ENCODE measurements at regions not wholly inside any gene's neighbourhood (a gene's known extent, or its start where the extent isn't known, plus 50 kb on each side); places are given as distances from the start of the nearest gene placed in this dataset.
A peak's percentile ranks its signal among the peaks of the same experiment; 100 is the strongest.

DNA sequence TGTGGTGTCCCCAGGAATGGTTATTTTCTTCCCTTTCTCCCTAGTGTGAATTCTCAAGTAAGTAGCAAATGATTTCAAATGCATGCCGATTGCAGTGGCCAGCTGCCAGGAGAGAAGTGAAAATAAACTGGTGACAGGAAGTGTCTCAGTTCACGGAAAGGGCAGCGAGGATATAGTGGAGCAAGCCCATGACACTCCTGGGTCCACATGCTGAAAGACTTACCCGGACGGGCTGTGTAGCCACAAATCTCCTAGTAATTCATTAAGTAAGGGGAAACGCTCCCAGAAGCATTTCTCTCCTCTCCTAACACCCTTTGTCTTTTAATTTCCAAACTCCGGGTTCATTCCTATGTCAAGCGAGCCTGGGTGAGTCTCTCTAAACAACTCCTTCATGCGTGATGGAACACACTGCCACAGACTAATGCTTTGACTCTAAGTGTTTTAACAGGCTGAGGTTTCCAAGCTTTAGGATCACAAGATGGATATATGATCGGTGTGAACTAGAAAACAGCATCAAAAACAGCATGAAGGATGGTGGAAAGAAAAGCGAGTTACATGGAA, 125.6 kb downstream of the CYP26A1 start (continued):
- TF ChIP-seq ZBTB20 (tag by site-specific recombination; IDR thresholded peaks at IDR 0.05) (peak; percentile 66), ZNF292 (tag by site-specific recombination; IDR thresholded peaks at IDR 0.05; ENCODE audit: borderline replicate concordance, low read depth) (no peak)

DNA sequence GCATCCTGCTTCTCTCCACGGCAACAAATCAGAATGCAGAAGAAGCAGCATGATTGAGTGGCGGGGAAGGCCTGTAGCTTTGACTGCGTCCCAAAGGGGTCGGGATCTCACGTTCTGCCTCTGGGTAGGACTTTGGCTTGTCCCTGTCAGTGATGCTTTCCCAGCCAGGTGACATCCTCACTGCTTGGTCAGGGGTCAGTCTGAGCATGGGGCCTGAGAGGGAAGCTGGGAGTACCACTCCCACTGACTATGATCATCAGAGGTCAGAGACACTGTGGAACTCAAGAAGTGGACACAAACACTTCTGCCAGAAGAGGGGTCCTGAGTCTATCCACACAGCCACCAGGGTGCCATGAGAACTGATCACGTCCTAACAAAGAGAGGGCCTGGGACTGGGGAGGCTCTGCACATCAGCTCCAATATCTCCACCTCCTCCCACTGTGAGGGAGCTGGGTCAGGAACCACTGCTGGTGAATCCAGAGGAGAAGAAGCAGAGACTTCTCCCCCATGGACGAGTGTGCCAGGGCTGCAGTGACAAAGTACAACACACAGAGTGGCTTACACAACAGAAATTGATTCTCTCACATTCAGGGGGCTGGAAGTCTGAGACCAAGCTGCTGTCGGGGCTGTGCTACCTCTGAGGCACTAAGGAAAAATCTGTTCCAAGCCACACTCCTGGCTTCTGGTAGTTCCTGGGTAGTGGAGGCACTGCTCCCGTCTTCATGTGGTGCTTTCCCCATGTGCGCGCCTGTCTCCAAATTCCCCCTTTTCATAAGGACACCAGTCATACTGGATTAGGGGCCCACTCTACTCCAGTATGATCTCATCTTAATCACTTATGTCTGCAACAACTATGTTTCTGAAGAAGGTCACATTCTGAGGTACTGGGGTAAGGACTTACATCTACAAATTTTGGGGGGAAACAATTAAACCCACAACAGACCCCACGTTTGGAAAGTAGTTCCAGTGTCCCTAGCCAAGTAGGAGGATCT, 131.1 kb downstream of the CYP26A1 start:
- CTCF ChIA-PET: interaction anchor here (0.6 kb wide), 1 partner anchor 201 kb away, joined by 3 read pairs; no protein-coding TSS in a partner anchor

DNA sequence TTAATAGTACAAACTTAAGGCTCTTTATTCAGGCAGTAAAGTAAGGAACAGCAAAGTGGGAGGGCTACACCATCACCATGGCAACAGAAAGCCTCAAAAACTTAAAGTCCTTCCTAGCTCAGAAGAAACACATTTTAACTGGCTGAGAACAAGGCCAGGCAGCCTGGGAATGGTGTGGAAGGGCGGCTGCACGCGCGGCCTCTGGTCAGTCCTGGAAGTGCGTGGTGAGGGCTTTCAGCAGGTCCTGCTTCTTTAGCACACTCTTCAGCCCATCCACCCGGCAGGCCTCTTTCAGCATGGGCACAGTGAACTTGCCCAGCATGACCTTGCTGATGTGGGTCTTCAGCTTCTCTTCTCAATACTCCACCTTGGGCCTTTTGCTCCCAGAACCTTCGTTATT, 133.0 kb downstream of the CYP26A1 start:
- no peaks in the 10 kb centered on the region for H3K4me1 ChIP-seq (ENCODE audit: control insufficient read depth, insufficient read depth, low read length)
- CTCF ChIA-PET: interaction anchor here (0.6 kb wide), 1 partner anchor 75 kb away, joined by 3 read pairs; no protein-coding TSS in a partner anchor
- H3K27ac ChIP-seq (ENCODE audit: extremely low read depth, low read depth, low read length): no peak overlapping the region
- POLR2A ChIA-PET: interaction anchor here (0.8 kb wide), 1 partner anchor 10 kb away, joined by 4 read pairs; no protein-coding TSS in a partner anchor
- no peaks in the 10 kb centered on the region for H3K9me3 ChIP-seq (ENCODE audit: control insufficient read depth, insufficient read depth, low read depth, low read length)
- H3K4me3 ChIP-seq (ENCODE audit: low read depth, low read length): no peak overlapping the region
- H3K36me3 ChIP-seq (ENCODE audit: control insufficient read depth in 2 of 2, insufficient read depth in 1 of 2, low read length in 2 of 2): no peaks in the 10 kb centered on the region
- TF ChIP-seq, protein P1, sequence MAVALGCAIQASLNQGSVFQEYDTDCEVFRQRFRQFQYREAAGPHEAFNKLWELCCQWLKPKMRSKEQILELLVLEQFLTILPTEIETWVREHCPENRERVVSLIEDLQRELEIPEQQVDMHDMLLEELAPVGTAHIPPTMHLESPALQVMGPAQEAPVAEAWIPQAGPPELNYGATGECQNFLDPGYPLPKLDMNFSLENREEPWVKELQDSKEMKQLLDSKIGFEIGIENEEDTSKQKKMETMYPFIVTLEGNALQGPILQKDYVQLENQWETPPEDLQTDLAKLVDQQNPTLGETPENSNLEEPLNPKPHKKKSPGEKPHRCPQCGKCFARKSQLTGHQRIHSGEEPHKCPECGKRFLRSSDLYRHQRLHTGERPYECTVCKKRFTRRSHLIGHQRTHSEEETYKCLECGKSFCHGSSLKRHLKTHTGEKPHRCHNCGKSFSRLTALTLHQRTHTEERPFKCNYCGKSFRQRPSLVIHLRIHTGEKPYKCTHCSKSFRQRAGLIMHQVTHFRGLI (tag by site-specific recombination; IDR thresholded peaks at IDR 0.05): no peak
- no peak for TF ChIP-seq ZNF776 (tag by site-specific recombination; IDR thresholded peaks at IDR 0.05; ENCODE audit: borderline replicate concordance)
- TF ChIP-seq, protein P2, sequence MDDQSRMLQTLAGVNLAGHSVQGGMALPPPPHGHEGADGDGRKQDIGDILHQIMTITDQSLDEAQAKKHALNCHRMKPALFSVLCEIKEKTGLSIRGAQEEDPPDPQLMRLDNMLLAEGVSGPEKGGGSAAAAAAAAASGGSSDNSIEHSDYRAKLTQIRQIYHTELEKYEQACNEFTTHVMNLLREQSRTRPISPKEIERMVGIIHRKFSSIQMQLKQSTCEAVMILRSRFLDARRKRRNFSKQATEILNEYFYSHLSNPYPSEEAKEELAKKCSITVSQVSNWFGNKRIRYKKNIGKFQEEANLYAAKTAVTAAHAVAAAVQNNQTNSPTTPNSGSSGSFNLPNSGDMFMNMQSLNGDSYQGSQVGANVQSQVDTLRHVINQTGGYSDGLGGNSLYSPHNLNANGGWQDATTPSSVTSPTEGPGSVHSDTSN (CRISPR knock-in tag; IDR thresholded peaks at IDR 0.05): no peak
- no peak for TF ChIP-seq ZNF114 (tag by site-specific recombination; IDR thresholded peaks at IDR 0.05)
- no peak for TF ChIP-seq ZNF350 (tag by site-specific recombination; IDR thresholded peaks at IDR 0.05)
- no peak for TF ChIP-seq KLF8 (tag by site-specific recombination; IDR thresholded peaks at IDR 0.05)
- TF ChIP-seq, protein P3, sequence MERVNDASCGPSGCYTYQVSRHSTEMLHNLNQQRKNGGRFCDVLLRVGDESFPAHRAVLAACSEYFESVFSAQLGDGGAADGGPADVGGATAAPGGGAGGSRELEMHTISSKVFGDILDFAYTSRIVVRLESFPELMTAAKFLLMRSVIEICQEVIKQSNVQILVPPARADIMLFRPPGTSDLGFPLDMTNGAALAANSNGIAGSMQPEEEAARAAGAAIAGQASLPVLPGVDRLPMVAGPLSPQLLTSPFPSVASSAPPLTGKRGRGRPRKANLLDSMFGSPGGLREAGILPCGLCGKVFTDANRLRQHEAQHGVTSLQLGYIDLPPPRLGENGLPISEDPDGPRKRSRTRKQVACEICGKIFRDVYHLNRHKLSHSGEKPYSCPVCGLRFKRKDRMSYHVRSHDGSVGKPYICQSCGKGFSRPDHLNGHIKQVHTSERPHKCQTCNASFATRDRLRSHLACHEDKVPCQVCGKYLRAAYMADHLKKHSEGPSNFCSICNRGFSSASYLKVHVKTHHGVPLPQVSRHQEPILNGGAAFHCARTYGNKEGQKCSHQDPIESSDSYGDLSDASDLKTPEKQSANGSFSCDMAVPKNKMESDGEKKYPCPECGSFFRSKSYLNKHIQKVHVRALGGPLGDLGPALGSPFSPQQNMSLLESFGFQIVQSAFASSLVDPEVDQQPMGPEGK (tag by site-specific recombination; IDR thresholded peaks at IDR 0.05): no peak
- no peak; the same call in 1 of the 2 replicates for TF ChIP-seq ZNF335 (tag by site-specific recombination; conservative IDR thresholded peaks at IDR 0.05)
- TF ChIP-seq ZBTB48 (tag by site-specific recombination; IDR thresholded peaks at IDR 0.05): no peak

More for the DNA sequence above, 131.1 kb downstream of the CYP26A1 start:
- Histone ChIP-seq H3K4me3 (ENCODE audit: low read depth, low read length) (no peak overlapping the region), H3K9me3 (ENCODE audit: control insufficient read depth, insufficient read depth, low read depth, low read length) (no peaks in the 10 kb centered on the region), H3K27ac (ENCODE audit: extremely low read depth, low read depth, low read length) (no peak overlapping the region), H3K36me3 (ENCODE audit: control insufficient read depth in 2 of 2, insufficient read depth in 1 of 2, low read length in 2 of 2) (no peaks in the 10 kb centered on the region), H3K4me1 (ENCODE audit: control insufficient read depth, insufficient read depth, low read length) (no peaks in the 10 kb centered on the region)
- TF ChIP-seq, protein P4, sequence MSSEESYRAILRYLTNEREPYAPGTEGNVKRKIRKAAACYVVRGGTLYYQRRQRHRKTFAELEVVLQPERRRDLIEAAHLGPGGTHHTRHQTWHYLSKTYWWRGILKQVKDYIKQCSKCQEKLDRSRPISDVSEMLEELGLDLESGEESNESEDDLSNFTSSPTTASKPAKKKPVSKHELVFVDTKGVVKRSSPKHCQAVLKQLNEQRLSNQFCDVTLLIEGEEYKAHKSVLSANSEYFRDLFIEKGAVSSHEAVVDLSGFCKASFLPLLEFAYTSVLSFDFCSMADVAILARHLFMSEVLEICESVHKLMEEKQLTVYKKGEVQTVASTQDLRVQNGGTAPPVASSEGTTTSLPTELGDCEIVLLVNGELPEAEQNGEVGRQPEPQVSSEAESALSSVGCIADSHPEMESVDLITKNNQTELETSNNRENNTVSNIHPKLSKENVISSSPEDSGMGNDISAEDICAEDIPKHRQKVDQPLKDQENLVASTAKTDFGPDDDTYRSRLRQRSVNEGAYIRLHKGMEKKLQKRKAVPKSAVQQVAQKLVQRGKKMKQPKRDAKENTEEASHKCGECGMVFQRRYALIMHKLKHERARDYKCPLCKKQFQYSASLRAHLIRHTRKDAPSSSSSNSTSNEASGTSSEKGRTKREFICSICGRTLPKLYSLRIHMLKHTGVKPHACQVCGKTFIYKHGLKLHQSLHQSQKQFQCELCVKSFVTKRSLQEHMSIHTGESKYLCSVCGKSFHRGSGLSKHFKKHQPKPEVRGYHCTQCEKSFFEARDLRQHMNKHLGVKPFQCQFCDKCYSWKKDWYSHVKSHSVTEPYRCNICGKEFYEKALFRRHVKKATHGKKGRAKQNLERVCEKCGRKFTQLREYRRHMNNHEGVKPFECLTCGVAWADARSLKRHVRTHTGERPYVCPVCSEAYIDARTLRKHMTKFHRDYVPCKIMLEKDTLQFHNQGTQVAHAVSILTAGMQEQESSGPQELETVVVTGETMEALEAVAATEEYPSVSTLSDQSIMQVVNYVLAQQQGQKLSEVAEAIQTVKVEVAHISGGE (tag by site-specific recombination; conservative IDR thresholded peaks at IDR 0.05; ENCODE audit: low read depth): peak; percentile 35; the same call in 1 of the 2 replicates
- TF ChIP-seq ZNF558 (tag by site-specific recombination; IDR thresholded peaks at IDR 0.05) (no peak), REPIN1 (tag by site-specific recombination; IDR thresholded peaks at IDR 0.05; ENCODE audit: low read depth) (no peak), ZFP69B (tag by site-specific recombination; IDR thresholded peaks at IDR 0.05) (peak; percentile 77)
- TF ChIP-seq, protein P5, sequence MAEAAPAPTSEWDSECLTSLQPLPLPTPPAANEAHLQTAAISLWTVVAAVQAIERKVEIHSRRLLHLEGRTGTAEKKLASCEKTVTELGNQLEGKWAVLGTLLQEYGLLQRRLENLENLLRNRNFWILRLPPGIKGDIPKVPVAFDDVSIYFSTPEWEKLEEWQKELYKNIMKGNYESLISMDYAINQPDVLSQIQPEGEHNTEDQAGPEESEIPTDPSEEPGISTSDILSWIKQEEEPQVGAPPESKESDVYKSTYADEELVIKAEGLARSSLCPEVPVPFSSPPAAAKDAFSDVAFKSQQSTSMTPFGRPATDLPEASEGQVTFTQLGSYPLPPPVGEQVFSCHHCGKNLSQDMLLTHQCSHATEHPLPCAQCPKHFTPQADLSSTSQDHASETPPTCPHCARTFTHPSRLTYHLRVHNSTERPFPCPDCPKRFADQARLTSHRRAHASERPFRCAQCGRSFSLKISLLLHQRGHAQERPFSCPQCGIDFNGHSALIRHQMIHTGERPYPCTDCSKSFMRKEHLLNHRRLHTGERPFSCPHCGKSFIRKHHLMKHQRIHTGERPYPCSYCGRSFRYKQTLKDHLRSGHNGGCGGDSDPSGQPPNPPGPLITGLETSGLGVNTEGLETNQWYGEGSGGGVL (tag by site-specific recombination; IDR thresholded peaks at IDR 0.05): peak; percentile 57; the same call in 1 of the 2 replicates
- TF ChIP-seq, protein P6, sequence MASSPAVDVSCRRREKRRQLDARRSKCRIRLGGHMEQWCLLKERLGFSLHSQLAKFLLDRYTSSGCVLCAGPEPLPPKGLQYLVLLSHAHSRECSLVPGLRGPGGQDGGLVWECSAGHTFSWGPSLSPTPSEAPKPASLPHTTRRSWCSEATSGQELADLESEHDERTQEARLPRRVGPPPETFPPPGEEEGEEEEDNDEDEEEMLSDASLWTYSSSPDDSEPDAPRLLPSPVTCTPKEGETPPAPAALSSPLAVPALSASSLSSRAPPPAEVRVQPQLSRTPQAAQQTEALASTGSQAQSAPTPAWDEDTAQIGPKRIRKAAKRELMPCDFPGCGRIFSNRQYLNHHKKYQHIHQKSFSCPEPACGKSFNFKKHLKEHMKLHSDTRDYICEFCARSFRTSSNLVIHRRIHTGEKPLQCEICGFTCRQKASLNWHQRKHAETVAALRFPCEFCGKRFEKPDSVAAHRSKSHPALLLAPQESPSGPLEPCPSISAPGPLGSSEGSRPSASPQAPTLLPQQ (tag by site-specific recombination; IDR thresholded peaks at IDR 0.05): peak; percentile 89
- POLR2A ChIA-PET: no interaction called here
